SK-N-SH (cell line): ENCODE measurements at regions not wholly inside any gene's neighbourhood (a gene's known extent, or its start where the extent isn't known, plus 50 kb on each side); places are given as distances from the start of the nearest gene placed in this dataset.

Experiments used
- CTCF ChIA-PET: fragments of 300-600, 350-600 bp; formaldehyde crosslinking; extraction: SDS; loops from one replicate; lab custom pipeline; 2021; lab: Yijun Ruan, JAX
- POLR2A ChIA-PET: fragments of 350-600 bp; sonication (Branson Sonifier 250); formaldehyde crosslinking; extraction: SDS; loops from one replicate; lab custom pipeline; 2020; ENCODE audit warnings: antibody characterized with exemption, inconsistent platforms; lab: Yijun Ruan, JAX
- DNase-seq: peaks from one replicate; pipeline ENCODE4 v3.0.0; 2012
- H2AFZ ChIP-seq: fragments of 200-600 bp; sonication (generic); 2 replicates; pipeline ENCODE4 v1.8.1; 2016; ENCODE audit warnings: antibody characterized with exemption, mild to moderate bottlenecking, low read depth
- H3F3A ChIP-seq: fragments of 200-600 bp; sonication (generic); replicated peaks from 2 replicates; pipeline ENCODE3; 2016; ENCODE audit warnings: antibody characterized with exemption, mild to moderate bottlenecking; ENCODE audit not compliant: insufficient read depth
- H3K27ac ChIP-seq, 2 experiments: fragments of 200-500 bp in 1 of 2; fragments of 200-600 bp in 1 of 2; sonication (Bioruptor generic) in 1 of 2; sonication (generic), shearing (Covaris generic) in 1 of 2; 2 replicates each; pipeline versions ENCODE4 v1.5.1 to v1.6.1; 2014 to 2016; ENCODE audit warnings: low read depth in 2 of 2, inconsistent platforms in 1 of 2, low read length in 1 of 2, mild to moderate bottlenecking in 1 of 2, mixed read lengths in 1 of 2
- H3K27me3 ChIP-seq: fragments of 200-600 bp; sonication (generic), shearing (Covaris generic); 2 replicates; pipeline ENCODE4 v1.6.1; 2016; ENCODE audit warnings: mixed run types; ENCODE audit not compliant: insufficient read depth
- H3K36me3 ChIP-seq, 2 experiments: fragments of 200-500 bp in 1 of 2; fragments of 200-600 bp in 1 of 2; sonication (Bioruptor generic) in 1 of 2; sonication (generic) in 1 of 2; replicated peaks in 1 of 2; 2 replicates each; pipeline versions ENCODE3 to v1.5.1; 2014 to 2016; ENCODE audit warnings: low read length in 1 of 2, mild to moderate bottlenecking in 1 of 2; ENCODE audit not compliant: insufficient read depth in 2 of 2, control insufficient read depth in 1 of 2
- H3K4me1 ChIP-seq, 2 experiments: fragments of 200-500 bp in 1 of 2; fragments of 200-600 bp in 1 of 2; sonication (Bioruptor generic) in 1 of 2; sonication (generic), shearing (Covaris generic) in 1 of 2; 2 replicates each; pipeline versions ENCODE4 v1.5.1 to v1.6.1; 2014 to 2016; ENCODE audit warnings: low read depth in 1 of 2, low read length in 1 of 2, mixed run types in 1 of 2; ENCODE audit not compliant: insufficient read depth in 2 of 2, control insufficient read depth in 1 of 2
- H3K4me2 ChIP-seq: fragments of 200-600 bp; sonication (generic), shearing (Covaris generic); 2 replicates; pipeline ENCODE4 v1.6.1; 2017; ENCODE audit warnings: mixed run types
- H3K4me3 ChIP-seq, 2 experiments: fragments of 200-500 bp in 1 of 2; fragments of 200-600 bp in 1 of 2; sonication (Bioruptor generic) in 1 of 2; sonication (generic), shearing (Covaris generic) in 1 of 2; 2 replicates each; pipeline versions ENCODE4 v1.5.1 to v1.8.1; 2014 to 2016; ENCODE audit warnings: low read depth in 2 of 2, inconsistent platforms in 1 of 2, low read length in 1 of 2, mild to moderate bottlenecking in 1 of 2, mixed read lengths in 1 of 2, moderate library complexity in 1 of 2
- H3K79me2 ChIP-seq: fragments of 200-600 bp; sonication (generic); 2 replicates; pipeline ENCODE4 v1.8.1; 2017; ENCODE audit warnings: mild to moderate bottlenecking; ENCODE audit not compliant: insufficient read depth
- H3K9ac ChIP-seq: fragments of 200-600 bp; sonication (generic); 2 replicates; pipeline ENCODE4 v1.6.1; 2017; ENCODE audit warnings: mixed run types
- H3K9me2 ChIP-seq: fragments of 200-600 bp; sonication (generic); 2 replicates; pipeline ENCODE4 v1.6.1; 2017; ENCODE audit warnings: mixed run types
- H3K9me3 ChIP-seq: fragments of 200-600 bp; sonication (generic); 2 replicates; pipeline ENCODE4 v1.6.1; 2017; ENCODE audit warnings: mixed run types, mild to moderate bottlenecking, moderate library complexity
- H4K20me1 ChIP-seq: fragments of 200-600 bp; sonication (generic); 2 replicates; pipeline ENCODE4 v1.6.1; 2017; ENCODE audit warnings: mild to moderate bottlenecking, mixed run types; ENCODE audit not compliant: insufficient read depth
- CHD2 ChIP-seq: fragments of 150-350 bp; IDR thresholded peaks from 2 replicates; pipeline ENCODE4 v1.6.1; 2018; ENCODE audit warnings: low read length; ENCODE audit not compliant: partially characterized antibody
- ELF1 ChIP-seq: IDR thresholded peaks from 2 replicates; pipeline ENCODE4 v1.4.0; 2012
- EZH2phosphoT487 ChIP-seq: fragments of 200-600 bp; sonication (generic); IDR thresholded peaks from 2 replicates; pipeline ENCODE4 v1.6.1; 2017; ENCODE audit warnings: low read depth, mixed run types, mild to moderate bottlenecking, antibody characterized with exemption, moderate library complexity, borderline replicate concordance
- FOSL2 ChIP-seq: IDR thresholded peaks from 2 replicates; pipeline ENCODE4 v1.4.0; 2012; ENCODE audit warnings: low read depth, mild to moderate bottlenecking, moderate library complexity, borderline replicate concordance
- FOXJ3 ChIP-seq: sonication (generic); formaldehyde crosslinking; IDR thresholded peaks from 2 replicates; pipeline ENCODE4 v1.5.1; 2020; ENCODE audit warnings: mild to moderate bottlenecking, missing genetic modification reagents
- GABPA ChIP-seq: IDR thresholded peaks from 2 replicates; pipeline ENCODE4 v1.4.0; 2012; ENCODE audit warnings: low read depth, mild to moderate bottlenecking
- GATA2 ChIP-seq: sonication (generic); formaldehyde crosslinking; IDR thresholded peaks from 2 replicates; pipeline ENCODE4 v1.5.0; 2020; ENCODE audit warnings: mild to moderate bottlenecking, missing genetic modification reagents
- JUND ChIP-seq: IDR thresholded peaks from 2 replicates; pipeline ENCODE4 v1.4.0; 2012
- MEF2A ChIP-seq: IDR thresholded peaks from 2 replicates; pipeline ENCODE4 v1.4.0; 2012; ENCODE audit warnings: low read depth, borderline replicate concordance
- RCOR1 ChIP-seq: fragments of 150-350 bp; IDR thresholded peaks from 2 replicates; pipeline ENCODE4 v1.6.1; 2017; ENCODE audit warnings: antibody characterized with exemption, low read length
- RXRA ChIP-seq: IDR thresholded peaks from 2 replicates; pipeline ENCODE4 v1.4.0; 2012; ENCODE audit warnings: low read depth, mild to moderate bottlenecking, borderline replicate concordance
- SIN3A ChIP-seq: IDR thresholded peaks from 2 replicates; pipeline ENCODE4 v1.6.1; 2012; ENCODE audit warnings: low read depth, mild to moderate bottlenecking, low read length, moderate library complexity, borderline replicate concordance
- SMC3 ChIP-seq: IDR thresholded peaks from 2 replicates; pipeline ENCODE4 v1.6.1; 2012; ENCODE audit warnings: low read depth, low read length, improper control_type of control experiment
- TAF1 ChIP-seq: IDR thresholded peaks from 2 replicates; pipeline ENCODE4 v1.6.1; 2012; ENCODE audit warnings: low read depth, mild to moderate bottlenecking, low read length, moderate library complexity, borderline replicate concordance
- TEAD4 ChIP-seq: IDR thresholded peaks from 2 replicates; pipeline ENCODE4 v1.4.0; 2012; ENCODE audit warnings: mild to moderate bottlenecking, borderline replicate concordance; ENCODE audit not compliant: insufficient read depth
- YY1 ChIP-seq: IDR thresholded peaks from 2 replicates; pipeline ENCODE4 v1.4.0; 2012; ENCODE audit warnings: low read depth, mild to moderate bottlenecking
- WGBS: methylation state at CpG from one replicate; pipeline ENCODE4 v1.1.6; 2017; ENCODE audit warnings: low lambda C conversion rate; 5-methylcytosine and 5-hydroxymethylcytosine counted together
- TF ChIP-seq, protein P1 (sequence below): fragments of 150-350 bp; IDR thresholded peaks from 2 replicates; pipeline ENCODE4 v1.6.1; 2016; ENCODE audit warnings: mild to moderate bottlenecking, low read depth, low read length
- TF ChIP-seq, protein P2 (sequence below): IDR thresholded peaks from 2 replicates; pipeline ENCODE4 v1.6.1; 2012; ENCODE audit warnings: mild to moderate bottlenecking, low read depth, low read length, moderate library complexity
- TF ChIP-seq, protein P3 (sequence below): IDR thresholded peaks from 2 replicates; pipeline ENCODE4; 2012

GRCh38 chr5:40210694-40211093 lies 469.0 kb upstream of the PTGER4 start (continued):
- TF ChIP-seq ELF1 (no peak), SMC3 (no peak), FOXJ3 (CRISPR knock-in tag) (no peak)

DNA sequence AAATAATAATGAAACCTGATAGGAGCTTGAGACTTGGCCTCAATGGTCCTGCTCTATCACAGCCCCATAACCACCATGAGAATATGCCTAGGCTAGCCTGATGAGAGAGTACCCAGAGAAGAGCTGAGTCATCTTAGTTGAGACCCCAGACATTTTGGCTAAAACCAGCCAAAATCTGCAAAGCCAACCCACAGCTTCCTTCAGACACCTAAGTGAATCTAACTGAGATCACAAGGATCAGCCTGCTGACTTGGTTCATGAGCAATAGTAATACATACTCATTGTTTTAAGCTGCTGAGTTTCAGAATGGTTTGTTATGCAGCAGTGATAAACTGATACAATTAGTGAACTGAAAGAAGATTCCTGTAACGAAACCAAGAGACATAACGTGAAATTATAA lies 473.7 kb upstream of the PTGER4 start:
- Histone ChIP-seq H3K9me2 (no peaks in the 10 kb centered on the region; the same call in none of the 2 replicates), H3K9ac (no peak overlapping the region), H3K4me1 (no peaks in the 10 kb centered on the region; a peak in 1 of 4 replicates), H3K79me2 (no peaks in the 10 kb centered on the region), H3F3A (no peaks in the 10 kb centered on the region), H3K27ac (no peak overlapping the region), H4K20me1 (no peaks in the 10 kb centered on the region), H3K36me3 (no peaks in the 10 kb centered on the region), H2AFZ (no peak overlapping the region), H3K4me2 (no peak overlapping the region), H3K27me3 (no peaks in the 10 kb centered on the region; the same call in 1 of the 2 replicates), H3K9me3 (no peaks in the 10 kb centered on the region), H3K4me3 (no peak overlapping the region)
- TF ChIP-seq SIN3A, result no peak
- TF ChIP-seq SMC3, result no peak
- TF ChIP-seq, protein P1, sequence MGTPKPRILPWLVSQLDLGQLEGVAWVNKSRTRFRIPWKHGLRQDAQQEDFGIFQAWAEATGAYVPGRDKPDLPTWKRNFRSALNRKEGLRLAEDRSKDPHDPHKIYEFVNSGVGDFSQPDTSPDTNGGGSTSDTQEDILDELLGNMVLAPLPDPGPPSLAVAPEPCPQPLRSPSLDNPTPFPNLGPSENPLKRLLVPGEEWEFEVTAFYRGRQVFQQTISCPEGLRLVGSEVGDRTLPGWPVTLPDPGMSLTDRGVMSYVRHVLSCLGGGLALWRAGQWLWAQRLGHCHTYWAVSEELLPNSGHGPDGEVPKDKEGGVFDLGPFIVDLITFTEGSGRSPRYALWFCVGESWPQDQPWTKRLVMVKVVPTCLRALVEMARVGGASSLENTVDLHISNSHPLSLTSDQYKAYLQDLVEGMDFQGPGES, result no peak
- no peak for TF ChIP-seq RCOR1
- TF ChIP-seq, protein P2, sequence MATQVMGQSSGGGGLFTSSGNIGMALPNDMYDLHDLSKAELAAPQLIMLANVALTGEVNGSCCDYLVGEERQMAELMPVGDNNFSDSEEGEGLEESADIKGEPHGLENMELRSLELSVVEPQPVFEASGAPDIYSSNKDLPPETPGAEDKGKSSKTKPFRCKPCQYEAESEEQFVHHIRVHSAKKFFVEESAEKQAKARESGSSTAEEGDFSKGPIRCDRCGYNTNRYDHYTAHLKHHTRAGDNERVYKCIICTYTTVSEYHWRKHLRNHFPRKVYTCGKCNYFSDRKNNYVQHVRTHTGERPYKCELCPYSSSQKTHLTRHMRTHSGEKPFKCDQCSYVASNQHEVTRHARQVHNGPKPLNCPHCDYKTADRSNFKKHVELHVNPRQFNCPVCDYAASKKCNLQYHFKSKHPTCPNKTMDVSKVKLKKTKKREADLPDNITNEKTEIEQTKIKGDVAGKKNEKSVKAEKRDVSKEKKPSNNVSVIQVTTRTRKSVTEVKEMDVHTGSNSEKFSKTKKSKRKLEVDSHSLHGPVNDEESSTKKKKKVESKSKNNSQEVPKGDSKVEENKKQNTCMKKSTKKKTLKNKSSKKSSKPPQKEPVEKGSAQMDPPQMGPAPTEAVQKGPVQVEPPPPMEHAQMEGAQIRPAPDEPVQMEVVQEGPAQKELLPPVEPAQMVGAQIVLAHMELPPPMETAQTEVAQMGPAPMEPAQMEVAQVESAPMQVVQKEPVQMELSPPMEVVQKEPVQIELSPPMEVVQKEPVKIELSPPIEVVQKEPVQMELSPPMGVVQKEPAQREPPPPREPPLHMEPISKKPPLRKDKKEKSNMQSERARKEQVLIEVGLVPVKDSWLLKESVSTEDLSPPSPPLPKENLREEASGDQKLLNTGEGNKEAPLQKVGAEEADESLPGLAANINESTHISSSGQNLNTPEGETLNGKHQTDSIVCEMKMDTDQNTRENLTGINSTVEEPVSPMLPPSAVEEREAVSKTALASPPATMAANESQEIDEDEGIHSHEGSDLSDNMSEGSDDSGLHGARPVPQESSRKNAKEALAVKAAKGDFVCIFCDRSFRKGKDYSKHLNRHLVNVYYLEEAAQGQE, result no peak
- no peak for TF ChIP-seq MEF2A
- TF ChIP-seq GATA2, result no peak
- TF ChIP-seq CHD2, result no peak
- TF ChIP-seq JUND, result no peak
- no peak for TF ChIP-seq FOSL2
- no peak for TF ChIP-seq GABPA
- no peak for DNase-seq
- CTCF ChIA-PET, result no interaction called here
- 10% methylated on average over 2 of the region's 2 CpGs for WGBS
- POLR2A ChIA-PET, result no interaction called here

- Histone ChIP-seq H3K36me3 (no peaks in the 10 kb centered on the region), H3K9me3 (no peaks in the 10 kb centered on the region), H3K4me3 (no peak overlapping the region), H3K4me1 (no peaks in the 10 kb centered on the region; a peak in 1 of 4 replicates), H3K9ac (no peak overlapping the region), H2AFZ (no peak overlapping the region), H3K4me2 (no peak overlapping the region), H4K20me1 (no peaks in the 10 kb centered on the region), H3K27ac (no peak overlapping the region), H3F3A (no peaks in the 10 kb centered on the region), H3K9me2 (no peaks in the 10 kb centered on the region; the same call in none of the 2 replicates), H3K27me3 (no peaks in the 10 kb centered on the region), H3K79me2 (no peaks in the 10 kb centered on the region)
- POLR2A ChIA-PET, result no interaction called here
- CTCF ChIA-PET, result no interaction called here
- DNase-seq, result no peak
- TF ChIP-seq TEAD4 (no peak), EZH2phosphoT487 (no peak), YY1 (no peak), JUND (no peak), TAF1 (no peak), RXRA (no peak), GATA2 (no peak)
- TF ChIP-seq, protein P3, sequence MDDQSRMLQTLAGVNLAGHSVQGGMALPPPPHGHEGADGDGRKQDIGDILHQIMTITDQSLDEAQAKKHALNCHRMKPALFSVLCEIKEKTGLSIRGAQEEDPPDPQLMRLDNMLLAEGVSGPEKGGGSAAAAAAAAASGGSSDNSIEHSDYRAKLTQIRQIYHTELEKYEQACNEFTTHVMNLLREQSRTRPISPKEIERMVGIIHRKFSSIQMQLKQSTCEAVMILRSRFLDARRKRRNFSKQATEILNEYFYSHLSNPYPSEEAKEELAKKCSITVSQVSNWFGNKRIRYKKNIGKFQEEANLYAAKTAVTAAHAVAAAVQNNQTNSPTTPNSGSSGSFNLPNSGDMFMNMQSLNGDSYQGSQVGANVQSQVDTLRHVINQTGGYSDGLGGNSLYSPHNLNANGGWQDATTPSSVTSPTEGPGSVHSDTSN, result no peak
- TF ChIP-seq, protein P2, result no peak
Observed at GRCh38 chr5:40204144-40204543, 475.6 kb upstream of the PTGER4 start.
